Fibroblast of upper back skin (primary cell): ENCODE measurements at regions not wholly inside any gene's neighbourhood (a gene's known extent, or its start where the extent isn't known, plus 50 kb on each side); places are given as distances from the start of the nearest gene placed in this dataset.
"Not testable (repeated sequence)": the region's sequence is repeated elsewhere in the genome, so short reads cannot be mapped to it uniquely, and the experiment has no call there.

Experiments used
- DNase-seq: peaks from one replicate; pipeline ENCODE4 v3.0.0-alpha.2; 2013

DNA sequence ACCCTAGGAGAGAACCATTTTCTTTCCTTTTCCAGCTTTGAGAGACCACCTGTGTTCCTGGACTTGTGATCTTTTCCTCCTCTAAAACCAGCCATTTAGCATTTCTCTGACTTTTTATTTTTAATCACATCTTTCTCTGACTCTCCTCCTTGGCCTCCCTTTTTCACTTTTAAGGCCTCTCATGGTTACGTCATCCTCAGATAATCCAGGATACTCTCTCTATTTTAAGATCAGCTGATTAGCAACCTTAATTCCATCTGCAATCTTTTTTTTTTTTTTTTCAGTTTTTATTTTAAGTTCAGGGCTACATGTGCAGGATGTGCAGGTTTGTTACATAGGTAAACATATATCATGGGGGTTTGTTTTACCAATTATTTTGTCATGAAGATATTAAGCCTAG is 54.0 kb downstream of the RFPL4B start:
- DNase-seq = no peak

DNA sequence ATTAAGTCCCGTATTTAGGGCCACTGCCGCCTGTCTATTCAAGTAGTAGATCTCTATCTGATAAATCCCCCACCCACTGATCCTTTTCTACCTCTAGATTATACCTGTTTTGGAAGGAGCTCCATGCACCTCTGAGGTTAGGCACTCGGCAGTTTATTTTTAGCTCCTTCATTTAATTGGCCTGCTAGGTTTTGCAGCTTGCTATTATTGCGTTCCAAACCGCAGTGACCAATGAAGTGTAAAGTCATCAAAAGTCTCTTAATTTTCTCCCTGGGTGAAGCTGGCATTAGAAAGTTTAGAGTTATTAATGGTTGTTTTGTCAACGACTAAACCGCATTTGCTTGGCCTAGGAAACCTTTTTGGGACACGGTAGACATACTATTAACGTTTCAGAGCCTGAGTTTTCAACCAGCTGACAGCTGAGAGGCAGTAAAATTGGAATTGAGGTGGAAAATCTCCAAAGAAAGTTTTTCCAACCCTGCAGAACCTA is 60.0 kb downstream of the RFPL4B start:
- no peak for DNase-seq

- no peak for DNase-seq
Observed at GRCh38 chr6:112408522-112408921, 61.4 kb downstream of the RFPL4B start.

- DNase-seq = peak; percentile 40
Observed at GRCh38 chr6:112409311-112409710, 62.2 kb downstream of the RFPL4B start.

DNA sequence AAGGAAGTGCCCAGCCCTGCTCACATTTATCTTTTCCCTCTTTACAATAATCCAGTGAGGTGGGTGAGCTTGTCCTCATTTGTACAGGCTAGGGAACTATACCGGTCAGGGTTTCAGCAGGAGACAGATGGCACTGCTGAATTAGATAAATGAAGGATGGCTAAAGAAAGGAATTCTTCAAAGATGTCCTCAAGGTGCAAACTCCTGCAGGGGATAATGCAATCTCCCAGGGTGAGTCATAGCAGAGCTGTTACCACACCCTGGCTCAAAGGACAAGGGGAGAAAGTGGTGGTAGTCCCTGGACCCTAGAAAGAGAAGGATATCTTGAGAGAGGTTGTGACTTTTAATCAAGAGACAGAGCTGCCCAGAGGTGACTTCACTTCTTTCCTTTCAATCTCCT is 66.7 kb downstream of the RFPL4B start:
- no peak for DNase-seq

- peak; percentile 20 for DNase-seq
Observed at GRCh38 chr6:112415366-112415765, 68.2 kb downstream of the RFPL4B start.

DNA sequence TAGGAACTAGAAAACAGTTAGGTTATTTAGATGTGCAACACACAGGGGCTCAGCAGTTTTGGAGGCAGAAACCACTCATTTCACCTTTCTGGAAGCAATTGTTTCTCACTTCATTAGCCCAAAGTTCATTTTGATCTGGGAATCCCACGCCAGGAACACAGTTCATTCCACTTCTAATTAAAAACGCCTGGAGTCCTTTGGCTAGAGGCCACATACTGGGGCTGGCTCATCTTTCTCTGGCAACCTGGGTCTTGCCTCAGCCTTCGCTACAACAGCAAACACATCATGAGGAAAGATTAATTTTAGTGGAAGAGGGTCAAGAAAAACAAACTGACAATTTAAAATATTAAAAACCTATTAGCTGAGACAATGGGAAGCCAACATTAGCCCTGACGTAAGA is 69.7 kb downstream of the RFPL4B start:
- DNase-seq = peak; percentile 80

DNA sequence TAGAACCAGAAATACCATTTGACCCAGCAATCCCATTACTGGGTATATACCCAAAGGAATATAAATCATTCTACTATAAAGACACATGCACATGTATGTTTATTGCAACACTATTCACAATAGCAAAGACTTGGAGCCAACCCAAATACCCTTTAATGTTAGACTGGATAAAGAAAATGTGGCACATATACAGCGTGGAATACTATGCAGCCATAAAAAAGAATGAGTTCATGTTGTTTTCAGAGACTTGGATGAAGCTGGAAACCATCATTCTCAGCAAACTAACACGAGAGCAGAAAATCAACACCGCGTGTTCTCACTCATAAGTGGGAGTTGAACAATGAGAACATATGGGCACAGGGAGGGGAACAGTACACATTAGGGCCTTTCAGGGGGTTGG is 79.9 kb downstream of the RFPL4B start:
- not testable (repeated sequence) for DNase-seq

- DNase-seq = no peak
Observed at GRCh38 chr6:112427499-112427898, 80.4 kb downstream of the RFPL4B start.

GRCh38 chr6:112428477-112428876 is 81.3 kb downstream of the RFPL4B start:
- no peak for DNase-seq

DNA sequence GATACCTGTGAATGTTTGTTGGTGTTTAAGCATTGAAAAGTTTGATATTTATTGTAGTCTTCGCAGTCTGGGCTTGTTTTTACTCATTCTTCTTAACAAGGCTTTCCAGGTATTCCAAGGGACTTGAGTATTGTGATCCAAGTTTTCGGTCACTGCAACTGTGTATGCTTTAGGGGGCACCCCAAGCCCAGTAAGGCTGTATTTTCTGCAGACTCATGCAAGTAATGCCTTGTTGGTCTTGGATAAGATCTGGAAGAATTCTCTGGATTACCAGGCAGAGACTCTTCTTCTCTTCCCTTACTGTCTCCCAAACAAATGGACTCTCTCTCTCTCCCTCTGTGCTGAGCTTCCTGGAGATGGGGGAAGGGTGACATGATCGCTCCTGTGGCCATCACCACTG is 82.1 kb downstream of the RFPL4B start:
- peak; percentile 67 for DNase-seq

GRCh38 chr6:112431803-112432202 is 84.7 kb downstream of the RFPL4B start:
- DNase-seq = no peak

- DNase-seq = no peak
Observed at GRCh38 chr6:112432853-112433252, 85.7 kb downstream of the RFPL4B start.

DNA sequence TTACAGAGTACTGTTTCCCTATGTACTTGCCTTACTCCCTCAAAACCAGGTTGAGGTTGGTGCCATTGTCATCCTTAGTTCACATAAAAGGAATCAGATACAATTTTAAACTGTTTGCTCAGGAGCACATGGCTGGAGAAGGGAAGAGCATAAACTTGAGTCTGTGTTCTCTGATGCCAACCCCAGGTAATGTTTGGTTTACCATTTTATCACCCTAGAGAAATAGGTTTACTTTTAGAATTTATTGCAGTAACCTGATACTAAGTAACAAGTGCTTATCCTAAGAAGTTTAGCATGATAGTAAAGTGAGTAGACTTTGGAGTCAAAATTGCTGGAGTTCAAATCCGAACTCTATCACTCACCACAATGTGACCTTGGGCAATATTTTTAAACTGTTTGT is 86.3 kb downstream of the RFPL4B start:
- DNase-seq = no peak

- no peak for DNase-seq
Observed at GRCh38 chr6:112434896-112435435, 87.8 kb downstream of the RFPL4B start.

- peak; percentile 24 for DNase-seq
Observed at GRCh38 chr6:112437058-112437457, 89.9 kb downstream of the RFPL4B start.

GRCh38 chr6:112439010-112439409 is 91.9 kb downstream of the RFPL4B start:
- no peak for DNase-seq

DNA sequence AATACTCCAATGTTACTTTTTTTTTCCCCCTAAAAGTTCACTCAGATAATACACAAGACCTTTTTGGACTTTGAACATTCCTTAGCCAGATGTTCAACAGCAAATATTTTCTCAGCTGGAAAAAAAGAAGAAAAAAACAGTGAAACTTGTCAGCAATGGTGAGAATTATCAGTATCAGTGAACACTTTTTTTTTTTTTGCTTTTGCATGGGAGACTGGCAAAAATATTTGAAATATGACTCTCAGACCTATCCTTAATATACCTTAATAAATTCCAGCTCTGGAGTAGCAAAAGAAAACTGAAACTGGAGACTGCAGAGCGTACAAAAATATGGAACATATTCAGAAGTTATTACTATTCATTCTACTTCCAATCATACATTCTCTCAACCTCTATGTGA is 92.3 kb downstream of the RFPL4B start:
- peak; percentile 26 for DNase-seq

- DNase-seq = no peak
Observed at GRCh38 chr6:112441607-112442006, 94.5 kb downstream of the RFPL4B start.

GRCh38 chr6:112443179-112444065 is 96.3 kb downstream of the RFPL4B start:
- DNase-seq = peak; percentile 88

- DNase-seq = not testable (repeated sequence)
Observed at GRCh38 chr6:112448786-112449185, 101.7 kb downstream of the RFPL4B start.

DNA sequence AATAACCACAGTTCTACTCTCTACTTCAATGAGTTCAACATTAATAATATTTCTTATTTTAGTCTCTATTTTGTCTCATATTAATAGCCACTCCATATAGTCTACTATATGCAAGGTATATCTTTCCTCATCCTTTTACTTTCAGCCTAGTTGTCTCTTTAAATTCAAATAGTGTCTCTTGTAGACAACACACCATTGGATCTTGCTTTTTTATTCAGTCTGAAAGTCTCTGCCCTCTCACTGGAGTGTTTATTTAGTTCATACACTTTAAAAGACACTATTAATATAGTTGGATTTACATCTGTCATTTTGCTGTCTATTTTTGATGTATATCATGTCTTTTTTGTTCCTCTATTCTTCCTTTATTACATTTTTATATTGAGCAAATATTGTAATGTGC is 103.5 kb downstream of the RFPL4B start:
- DNase-seq = no peak

- DNase-seq = peak; percentile 39
Observed at GRCh38 chr6:112457886-112458285, 110.8 kb downstream of the RFPL4B start.

DNA sequence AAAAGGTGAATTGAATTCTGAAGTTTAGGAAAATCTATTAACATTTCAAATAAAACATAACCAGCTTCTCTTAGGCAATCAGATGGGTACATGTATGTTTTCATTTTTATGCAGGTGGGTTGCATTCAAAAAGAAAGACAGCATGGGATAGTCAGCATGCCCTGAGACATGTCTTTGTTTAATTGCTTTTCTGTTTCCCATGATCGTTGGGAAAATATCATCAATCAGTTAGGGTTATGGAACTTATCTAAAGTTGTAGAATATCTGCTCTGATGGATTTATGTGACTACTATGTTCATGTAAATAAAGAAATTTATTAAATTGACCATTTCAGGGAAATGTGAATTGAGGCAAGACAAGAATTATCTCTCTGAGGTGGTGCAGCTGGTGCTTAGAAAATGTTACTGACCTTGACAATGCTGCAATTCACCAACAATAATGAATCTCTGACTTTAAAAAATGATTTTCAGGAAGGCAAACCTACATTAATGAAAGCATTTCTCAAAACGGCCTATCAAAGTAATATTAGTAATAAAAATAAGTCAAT is 112.7 kb downstream of the RFPL4B start:
- DNase-seq = no peak
